HL-60 (cell line): ENCODE measurements at regions not wholly inside any gene's neighbourhood (a gene's known extent, or its start where the extent isn't known, plus 50 kb on each side); places are given as distances from the start of the nearest gene placed in this dataset.

Experiments
- DNase-seq, 2 experiments: peaks; one replicate each; pipeline ENCODE4 v3.0.0-alpha.2; 2010 to 2020; ENCODE audit warnings: low read depth in 1 of 2, low spot score in 1 of 2
- H3K27ac ChIP-seq: fragments of 250-450 bp; sonication (Bioruptor Pico); replicated peaks from 2 replicates; pipeline ENCODE4 v1.5.1; 2020; ENCODE audit warnings: mild to moderate bottlenecking, moderate library complexity
- H3K27me3 ChIP-seq: fragments of 250-450 bp; sonication (Bioruptor Pico); 2 replicates; pipeline ENCODE4 v1.5.1; 2021; ENCODE audit warnings: mild to moderate bottlenecking, moderate library complexity; ENCODE audit not compliant: insufficient read depth, poor library complexity, severe bottlenecking
- H3K4me3 ChIP-seq: replicated peaks from 2 replicates; pipeline ENCODE4 v1.5.1; 2011; ENCODE audit warnings: mild to moderate bottlenecking, control low read depth, low read length; ENCODE audit not compliant: insufficient read depth
- CTCF ChIP-seq: IDR thresholded peaks from one replicate; pipeline ENCODE4 v1.5.1; 2011; ENCODE audit warnings: low read length, control low read depth, inconsistent platforms; ENCODE audit not compliant: insufficient read depth
- GABPA ChIP-seq: IDR thresholded peaks from 2 replicates; pipeline ENCODE4 v1.6.1; 2012; ENCODE audit warnings: low read depth
- POLR2AphosphoS5 ChIP-seq: IDR thresholded peaks from 2 replicates; pipeline ENCODE4 v1.6.1; 2012; ENCODE audit warnings: low read depth
- REST ChIP-seq: IDR thresholded peaks from 2 replicates; pipeline ENCODE4 v1.6.1; 2012; ENCODE audit warnings: low read depth; ENCODE audit not compliant: insufficient replicate concordance
- SPI1 ChIP-seq: IDR thresholded peaks from 2 replicates; pipeline ENCODE4 v1.6.1; 2012; ENCODE audit warnings: low read depth, mild to moderate bottlenecking, borderline replicate concordance

DNA sequence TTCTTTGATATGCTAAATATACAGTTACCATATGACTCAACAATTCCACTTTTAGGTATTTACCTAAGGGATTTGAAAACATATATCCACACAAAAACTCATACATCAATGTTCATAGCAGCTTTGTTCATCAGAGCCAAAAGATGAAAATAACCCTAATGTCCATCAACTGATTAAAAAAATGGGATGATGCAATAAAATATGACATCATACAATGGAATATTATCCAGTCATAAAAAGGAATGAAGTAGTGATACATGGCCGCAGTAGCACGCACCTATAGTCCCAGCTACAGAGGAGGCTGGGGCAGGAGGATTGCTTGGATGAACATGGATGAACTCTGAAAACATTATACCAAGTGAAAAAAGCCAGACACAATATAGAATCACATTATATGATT, 101.4 kb upstream of the SIRPA start:
- no peaks in the 10 kb centered on the region for H3K27me3 ChIP-seq
- no peak overlapping the region for H3K27ac ChIP-seq
- no peak for TF ChIP-seq GABPA
- TF ChIP-seq POLR2AphosphoS5, result no peak
- TF ChIP-seq REST, result no peak
- no peak for TF ChIP-seq SPI1
- no peak for TF ChIP-seq CTCF
- DNase-seq, result no peak
- no peak overlapping the region for H3K4me3 ChIP-seq

- no peak for TF ChIP-seq CTCF
- DNase-seq, result no peak
- no peak overlapping the region for H3K4me3 ChIP-seq
- H3K27ac ChIP-seq, result no peak overlapping the region
- H3K27me3 ChIP-seq, result no peaks in the 10 kb centered on the region
Observed at GRCh38 chr20:1792274-1792673, 102.9 kb upstream of the SIRPA start.

DNA sequence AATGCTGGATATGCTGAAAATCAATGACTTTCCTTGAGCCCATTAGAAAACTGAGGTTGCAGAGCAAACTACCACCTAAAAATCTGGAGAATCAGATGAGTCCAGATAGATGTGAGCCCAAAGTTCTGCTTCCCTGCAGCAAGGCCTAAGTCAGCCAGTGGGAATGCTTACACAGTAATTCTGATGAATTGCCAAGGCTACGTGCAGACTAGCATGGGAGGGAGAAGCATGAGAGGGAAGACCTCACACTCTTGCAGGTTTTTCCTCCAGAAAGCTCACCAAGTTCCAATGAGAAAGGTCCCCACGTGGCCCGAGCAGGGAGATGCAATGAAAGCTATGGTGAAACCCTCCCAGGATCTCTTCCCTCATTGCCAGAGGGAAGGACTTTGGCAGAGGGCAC, 104.8 kb upstream of the SIRPA start:
- no peak for DNase-seq
- no peaks in the 10 kb centered on the region for H3K27me3 ChIP-seq
- TF ChIP-seq SPI1 (no peak), GABPA (no peak), POLR2AphosphoS5 (no peak), REST (no peak), CTCF (no peak)
- no peak overlapping the region for H3K4me3 ChIP-seq
- H3K27ac ChIP-seq, result no peak overlapping the region

GRCh38 chr20:1788044-1788443, 107.2 kb upstream of the SIRPA start:
- TF ChIP-seq GABPA (no peak), REST (no peak), SPI1 (no peak), CTCF (no peak), POLR2AphosphoS5 (no peak)
- Histone ChIP-seq H3K27ac (no peak overlapping the region), H3K27me3 (no peaks in the 10 kb centered on the region), H3K4me3 (no peak overlapping the region)
- no peak for DNase-seq
